ENCODE measurements at regions not wholly inside any gene's neighbourhood (a gene's known extent, or its start where the extent isn't known, plus 50 kb on each side); places are given as distances from the start of the nearest gene placed in this dataset.

DNA sequence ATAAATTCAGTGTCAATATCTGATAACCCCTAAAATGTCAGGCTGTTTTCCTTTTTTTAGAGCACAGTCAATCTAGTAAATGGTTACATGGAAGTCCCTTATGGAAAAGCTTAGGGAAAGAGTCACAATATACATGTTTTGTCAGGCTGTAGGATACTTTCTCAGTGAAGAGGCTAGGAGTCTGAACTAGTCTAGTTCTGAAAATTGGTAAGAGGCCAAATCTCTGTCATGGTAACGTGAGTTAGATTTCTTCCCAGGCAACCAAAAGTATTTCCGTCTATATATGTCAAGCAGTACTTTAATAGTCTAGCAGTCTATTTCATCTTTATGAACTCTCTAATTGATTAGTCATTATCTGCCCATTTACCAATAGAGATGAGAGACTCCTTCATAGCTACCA is 215.9 kb upstream of the LRRC3B start:
- no peak overlapping the region for H3K4me3 Mint-ChIP-seq
- POLR2A ChIA-PET, result no interaction called here
- no peak for ATAC-seq (ENCODE audit: low read depth)

DNA sequence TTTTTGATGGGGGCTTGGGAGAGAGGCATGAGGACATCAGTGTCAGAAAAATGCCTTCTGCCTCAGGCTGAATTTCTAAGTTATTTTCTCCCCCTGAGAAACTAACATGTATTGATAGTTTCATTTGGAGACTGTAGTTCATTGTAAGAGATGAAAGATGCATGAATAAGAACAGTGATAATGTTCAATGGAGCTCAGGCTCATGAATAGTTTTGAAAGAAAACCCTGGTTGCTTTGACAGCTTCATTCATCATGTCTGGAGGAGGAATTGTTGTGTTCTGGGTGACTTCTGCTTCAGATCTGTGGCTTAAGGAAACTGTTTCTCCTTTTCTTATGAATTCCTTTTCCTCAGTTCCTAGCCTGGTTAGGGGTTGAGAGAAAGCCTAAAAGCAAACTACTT is 204.0 kb upstream of the LRRC3B start:
- Mint-ChIP-seq H3K4me3 (no peak overlapping the region), H3K36me3 (no peaks in the 10 kb centered on the region), H3K4me1 (no peaks in the 10 kb centered on the region), H3K27me3 (no peaks in the 10 kb centered on the region), H3K9me3 (peaks cover 11% of the 10 kb centered on the region), H3K27ac (no peak overlapping the region)
- DNase-seq, result no peak
- POLR2A ChIA-PET, result no interaction called here
- no peak for ATAC-seq (ENCODE audit: low read depth)

More for the DNA sequence above, 215.9 kb upstream of the LRRC3B start:
- DNase-seq, result no peak
- Mint-ChIP-seq H3K4me1 (no peaks in the 10 kb centered on the region), H3K27me3 (no peaks in the 10 kb centered on the region), H3K9me3 (peaks cover 6% of the 10 kb centered on the region), H3K27ac (no peak overlapping the region), H3K36me3 (no peaks in the 10 kb centered on the region)

DNA sequence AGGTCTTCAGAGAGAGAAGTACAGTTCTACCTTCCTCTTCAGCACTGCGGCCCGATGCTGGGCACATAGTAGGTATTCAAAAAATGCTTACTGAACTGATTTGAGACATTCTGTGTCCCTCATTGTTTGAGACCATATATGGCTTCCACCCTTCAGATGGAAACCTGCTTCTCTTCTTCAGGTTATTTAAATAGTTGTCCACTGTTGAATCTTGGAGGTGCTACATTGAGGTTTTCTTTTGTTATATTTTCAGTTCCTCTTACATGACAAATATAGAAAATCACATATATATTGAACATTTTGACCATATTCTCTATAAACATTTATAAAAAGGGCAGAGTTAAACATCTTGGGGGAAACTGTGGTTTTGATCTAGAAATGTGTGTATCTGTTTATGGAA is 200.2 kb upstream of the LRRC3B start:
- H3K4me3 Mint-ChIP-seq, result no peak overlapping the region
- no peak for ATAC-seq (ENCODE audit: low read depth)
- H3K27me3 Mint-ChIP-seq, result no peaks in the 10 kb centered on the region
- H3K27ac Mint-ChIP-seq, result no peak overlapping the region
- no peaks in the 10 kb centered on the region for H3K9me3 Mint-ChIP-seq
- no peak for DNase-seq
- no peaks in the 10 kb centered on the region for H3K36me3 Mint-ChIP-seq
- no peaks in the 10 kb centered on the region for H3K4me1 Mint-ChIP-seq
- POLR2A ChIA-PET, result no interaction called here

DNA sequence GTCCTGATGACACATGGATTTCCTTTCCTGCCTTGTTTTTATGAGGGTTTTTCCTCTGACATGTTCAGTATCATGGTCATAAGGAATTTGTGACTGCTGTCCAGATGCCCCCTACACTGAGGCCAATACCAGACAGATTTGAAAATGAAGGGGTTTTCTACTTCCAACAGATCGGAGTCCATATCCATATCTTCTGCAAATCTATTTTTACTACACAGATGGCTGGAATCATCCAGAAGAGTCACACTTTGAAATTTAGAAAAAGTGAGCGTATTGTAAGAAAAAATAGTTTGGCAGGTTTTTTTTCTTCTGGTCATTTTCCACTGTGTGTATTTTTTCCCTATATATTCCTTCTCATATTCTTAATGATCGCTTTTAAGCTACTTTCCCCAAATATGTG is 197.5 kb upstream of the LRRC3B start:
- POLR2A ChIA-PET, result no interaction called here
- no peak overlapping the region for H3K4me3 Mint-ChIP-seq
- no peak for ATAC-seq (ENCODE audit: low read depth)
- no peak for DNase-seq
- no peak overlapping the region for H3K27ac Mint-ChIP-seq
- H3K4me1 Mint-ChIP-seq, result no peaks in the 10 kb centered on the region
- H3K27me3 Mint-ChIP-seq, result no peaks in the 10 kb centered on the region
- H3K36me3 Mint-ChIP-seq, result no peaks in the 10 kb centered on the region
- H3K9me3 Mint-ChIP-seq, result peaks cover 2% of the 10 kb centered on the region

DNA sequence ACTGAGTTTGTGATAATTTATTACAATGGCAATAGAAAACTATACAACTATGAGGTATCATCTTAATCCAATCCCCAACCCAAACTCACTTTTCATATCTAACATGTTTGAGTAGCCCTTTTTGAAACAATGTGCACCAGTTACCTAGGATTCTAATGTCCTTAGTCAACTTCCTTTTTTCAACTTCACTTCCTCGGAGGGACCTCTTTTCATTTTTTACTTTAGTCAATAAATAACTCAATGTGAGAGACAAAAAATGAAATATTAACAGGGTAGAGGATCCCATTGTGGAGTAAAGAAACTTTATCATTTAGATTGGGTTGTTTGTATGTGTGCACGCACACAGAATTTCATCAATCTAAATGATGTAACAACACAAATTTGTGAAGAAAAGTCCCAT is 193.6 kb upstream of the LRRC3B start:
- no peaks in the 10 kb centered on the region for H3K27me3 Mint-ChIP-seq
- peaks cover 2% of the 10 kb centered on the region for H3K9me3 Mint-ChIP-seq
- POLR2A ChIA-PET, result no interaction called here
- no peak for ATAC-seq (ENCODE audit: low read depth)
- no peak overlapping the region for H3K4me3 Mint-ChIP-seq
- no peaks in the 10 kb centered on the region for H3K4me1 Mint-ChIP-seq
- no peaks in the 10 kb centered on the region for H3K36me3 Mint-ChIP-seq
- H3K27ac Mint-ChIP-seq, result no peak overlapping the region
- no peak for DNase-seq

DNA sequence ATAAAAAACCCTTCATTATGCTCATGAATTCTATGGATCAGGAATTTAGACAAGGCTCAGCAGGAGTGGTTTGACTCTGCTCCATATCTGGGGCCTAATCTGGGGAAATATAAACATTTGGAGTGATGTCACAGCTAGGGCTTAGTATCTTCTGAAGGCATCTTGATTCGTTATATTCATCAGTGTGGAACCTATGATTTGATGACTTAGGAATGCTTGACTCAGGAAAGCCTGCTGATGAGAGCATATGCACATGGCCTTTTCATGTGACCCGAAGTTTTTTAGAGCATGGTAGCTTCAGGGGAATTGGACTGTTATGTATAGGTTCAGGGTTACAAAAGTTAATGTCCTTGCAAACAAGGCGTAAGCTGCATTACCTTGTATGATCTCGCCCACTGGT is 184.9 kb upstream of the LRRC3B start:
- Mint-ChIP-seq H3K27me3 (no peaks in the 10 kb centered on the region), H3K27ac (no peak overlapping the region), H3K36me3 (no peaks in the 10 kb centered on the region), H3K9me3 (peaks cover 5% of the 10 kb centered on the region), H3K4me1 (no peaks in the 10 kb centered on the region), H3K4me3 (no peak overlapping the region)
- no peak for DNase-seq
- POLR2A ChIA-PET, result no interaction called here
- no peak for ATAC-seq (ENCODE audit: low read depth)

DNA sequence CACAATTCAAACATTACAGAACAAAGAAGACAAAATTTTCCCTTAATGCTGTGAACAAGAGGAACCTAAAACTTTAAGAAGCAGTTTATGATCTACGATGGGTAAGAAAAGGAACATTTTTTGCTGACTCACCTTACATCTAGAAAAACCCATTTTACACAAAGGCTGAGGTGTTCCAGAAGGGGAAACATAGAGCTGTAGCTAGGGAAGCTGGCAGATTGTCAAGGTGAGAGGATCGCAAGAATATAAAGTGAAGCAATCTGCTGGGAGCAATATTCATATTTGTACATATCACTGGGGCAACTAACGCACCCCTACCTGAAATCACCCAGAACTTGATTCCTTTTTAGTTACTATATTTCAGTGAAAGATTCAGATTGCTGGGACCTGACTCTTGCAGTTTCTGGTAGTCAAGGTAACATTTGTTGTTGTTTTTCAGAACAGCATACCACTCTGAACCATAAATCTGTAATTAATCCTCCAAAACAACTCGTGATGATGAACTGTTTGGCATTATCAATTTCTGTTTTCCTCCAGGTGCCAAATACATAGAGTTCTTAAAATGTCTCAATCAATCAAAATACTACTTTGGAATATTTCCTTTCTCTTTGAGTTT is 184.1 kb upstream of the LRRC3B start:
- Mint-ChIP-seq H3K4me1 (no peaks in the 10 kb centered on the region), H3K27me3 (no peaks in the 10 kb centered on the region), H3K4me3 (no peak overlapping the region), H3K36me3 (no peaks in the 10 kb centered on the region), H3K27ac (no peak overlapping the region), H3K9me3 (peaks cover 6% of the 10 kb centered on the region)
- no peak for DNase-seq
- no peak for ATAC-seq (ENCODE audit: low read depth)
- POLR2A ChIA-PET, result no interaction called here

DNA sequence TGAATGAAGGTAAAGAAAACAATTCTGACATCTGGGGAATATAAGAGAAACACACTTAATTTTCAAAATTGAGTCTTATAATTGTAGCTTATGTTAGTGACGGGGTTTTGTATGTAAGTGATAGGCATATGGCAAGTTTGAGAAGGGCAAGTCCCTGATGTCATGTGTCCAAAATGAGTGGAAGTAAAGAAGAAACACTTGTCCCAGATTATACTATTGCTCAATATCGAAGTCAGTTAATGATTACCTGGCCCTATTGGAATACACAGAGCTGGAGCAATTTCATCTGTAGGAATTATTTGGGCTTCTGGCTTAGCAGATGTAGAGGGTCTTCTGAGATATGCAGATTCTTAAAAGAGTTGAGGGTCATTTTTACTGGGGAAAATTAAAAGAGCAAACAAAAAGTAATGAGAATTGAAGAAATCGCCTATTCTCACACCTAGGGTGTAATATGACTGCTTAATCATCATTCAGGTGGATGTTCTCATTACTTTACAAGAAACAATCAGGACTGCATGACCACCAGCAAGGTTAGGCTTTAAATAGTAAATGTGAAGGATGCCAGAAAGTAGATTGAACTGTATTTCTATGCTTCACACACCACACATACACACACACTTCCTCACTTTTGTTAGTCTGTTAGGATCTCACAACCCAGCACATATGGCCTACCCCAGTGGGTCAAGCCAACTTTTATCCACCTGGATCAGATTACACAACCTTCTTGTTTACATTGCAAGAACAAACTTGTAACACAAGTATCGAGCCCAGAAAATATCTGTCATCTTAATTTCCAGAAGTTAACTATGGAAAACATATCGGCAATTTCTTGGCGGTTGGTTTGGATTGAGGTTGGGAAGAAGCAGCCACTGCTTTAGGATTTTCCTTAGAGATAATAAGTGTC is 183.3 kb upstream of the LRRC3B start:
- H3K4me1 Mint-ChIP-seq, result no peaks in the 10 kb centered on the region
- no peak for ATAC-seq (ENCODE audit: low read depth)
- no peaks in the 10 kb centered on the region for H3K36me3 Mint-ChIP-seq
- H3K9me3 Mint-ChIP-seq, result peaks cover 6% of the 10 kb centered on the region
- no peak for DNase-seq
- no peaks in the 10 kb centered on the region for H3K27me3 Mint-ChIP-seq
- POLR2A ChIA-PET, result no interaction called here
- H3K27ac Mint-ChIP-seq, result no peak overlapping the region
- H3K4me3 Mint-ChIP-seq, result no peak overlapping the region

DNA sequence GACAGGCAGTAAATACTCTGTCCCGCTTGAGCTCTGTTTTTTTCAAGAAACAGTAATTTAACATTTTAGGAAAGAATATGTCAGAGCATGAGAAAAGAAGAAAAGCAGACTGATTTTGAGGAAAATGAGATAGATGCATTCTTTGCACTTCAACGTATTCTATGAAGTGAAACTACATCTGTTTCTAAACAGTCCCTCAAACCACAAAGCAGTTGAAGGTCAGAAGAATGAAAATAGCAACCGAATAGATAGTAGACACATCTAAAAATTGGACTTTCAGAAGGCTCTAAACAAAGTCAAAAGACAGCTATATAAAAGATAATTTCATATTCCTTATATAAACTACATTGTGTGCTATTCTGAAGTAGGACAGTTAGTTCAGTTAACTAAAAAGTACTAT is 172.6 kb upstream of the LRRC3B start:
- POLR2A ChIA-PET, result no interaction called here
- no peaks in the 10 kb centered on the region for H3K27me3 Mint-ChIP-seq

DNA sequence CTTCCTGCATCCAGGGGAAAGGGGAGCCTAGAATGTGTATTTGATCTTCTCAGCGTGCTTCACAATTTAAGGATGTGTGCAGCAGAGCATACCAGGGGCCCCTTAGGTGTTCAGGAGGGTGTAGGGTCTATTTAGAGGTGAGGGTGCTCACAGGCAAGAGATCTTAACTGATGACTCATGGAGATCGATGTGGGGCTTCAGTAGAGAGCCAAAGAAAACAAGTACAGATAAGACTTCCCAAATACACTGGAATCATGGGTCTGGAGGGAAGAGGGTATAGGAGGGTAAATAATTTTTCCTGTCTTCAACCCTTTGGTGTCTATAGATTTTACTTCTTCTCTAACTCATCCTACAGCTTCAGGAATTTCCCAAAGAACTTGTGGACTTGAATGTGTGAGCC is 170.2 kb upstream of the LRRC3B start:
- POLR2A ChIA-PET, result no interaction called here
- H3K9me3 Mint-ChIP-seq, result no peaks in the 10 kb centered on the region
- H3K27me3 Mint-ChIP-seq, result no peaks in the 10 kb centered on the region
- H3K4me1 Mint-ChIP-seq, result no peaks in the 10 kb centered on the region
- no peak for DNase-seq
- no peak overlapping the region for H3K4me3 Mint-ChIP-seq
- H3K27ac Mint-ChIP-seq, result no peak overlapping the region
- ATAC-seq (ENCODE audit: low read depth), result no peak
- H3K36me3 Mint-ChIP-seq, result no peaks in the 10 kb centered on the region

More for the DNA sequence above, 172.6 kb upstream of the LRRC3B start:
- Mint-ChIP-seq H3K27ac (no peak overlapping the region), H3K36me3 (no peaks in the 10 kb centered on the region), H3K4me3 (no peak overlapping the region), H3K9me3 (peaks cover under 1% of the 10 kb centered on the region), H3K4me1 (no peaks in the 10 kb centered on the region)
- no peak for ATAC-seq (ENCODE audit: low read depth)
- DNase-seq, result no peak

DNA sequence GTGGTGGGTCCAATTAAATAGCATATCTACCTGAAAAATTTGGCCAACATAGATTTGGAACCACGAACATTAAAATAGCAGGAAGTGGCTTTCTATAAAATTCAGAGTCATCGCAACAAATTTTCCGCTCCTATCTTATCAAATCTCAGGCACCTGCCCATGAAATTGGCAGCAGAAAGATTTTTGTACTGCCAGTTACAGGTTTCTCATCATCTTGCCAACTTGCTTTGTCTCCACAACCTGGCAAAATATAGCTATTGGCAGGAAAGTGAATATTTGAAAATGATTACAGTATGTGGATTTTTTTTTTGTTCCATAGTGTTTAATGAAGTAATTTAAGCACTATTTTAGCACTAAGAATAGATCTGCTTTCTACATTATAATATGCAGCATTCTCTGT is 161.6 kb upstream of the LRRC3B start:
- H3K4me3 Mint-ChIP-seq, result no peak overlapping the region
- H3K9me3 Mint-ChIP-seq, result peaks cover 2% of the 10 kb centered on the region
- DNase-seq, result no peak
- no peaks in the 10 kb centered on the region for H3K4me1 Mint-ChIP-seq
- H3K36me3 Mint-ChIP-seq, result no peaks in the 10 kb centered on the region
- no peaks in the 10 kb centered on the region for H3K27me3 Mint-ChIP-seq
- H3K27ac Mint-ChIP-seq, result no peak overlapping the region
- POLR2A ChIA-PET, result no interaction called here
- no peak for ATAC-seq (ENCODE audit: low read depth)

DNA sequence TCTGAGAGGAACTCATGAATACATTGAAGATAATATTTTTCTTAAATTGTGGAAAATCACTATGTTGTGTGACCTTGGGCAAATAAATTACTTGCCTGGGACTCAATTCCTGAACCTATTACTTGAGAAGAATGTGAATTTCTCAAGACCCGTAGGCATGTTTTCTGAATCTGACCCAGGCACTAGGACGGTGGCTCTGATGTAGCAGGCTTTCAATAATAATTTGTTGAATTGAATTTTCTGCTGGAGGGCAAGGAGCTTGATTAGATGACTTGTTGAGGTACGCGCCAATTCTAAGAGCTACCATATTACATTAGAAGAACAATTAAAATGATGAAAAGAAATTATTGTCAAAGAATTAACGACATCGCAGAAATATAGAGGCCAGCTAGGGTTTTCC is 150.2 kb upstream of the LRRC3B start:
- DNase-seq (no peak), ATAC-seq (ENCODE audit: low read depth) (no peak)
- Mint-ChIP-seq H3K4me1 (no peaks in the 10 kb centered on the region), H3K36me3 (no peaks in the 10 kb centered on the region), H3K4me3 (no peak overlapping the region), H3K9me3 (peaks cover 15% of the 10 kb centered on the region), H3K27me3 (no peaks in the 10 kb centered on the region), H3K27ac (no peak overlapping the region)
- POLR2A ChIA-PET, result no interaction called here

DNA sequence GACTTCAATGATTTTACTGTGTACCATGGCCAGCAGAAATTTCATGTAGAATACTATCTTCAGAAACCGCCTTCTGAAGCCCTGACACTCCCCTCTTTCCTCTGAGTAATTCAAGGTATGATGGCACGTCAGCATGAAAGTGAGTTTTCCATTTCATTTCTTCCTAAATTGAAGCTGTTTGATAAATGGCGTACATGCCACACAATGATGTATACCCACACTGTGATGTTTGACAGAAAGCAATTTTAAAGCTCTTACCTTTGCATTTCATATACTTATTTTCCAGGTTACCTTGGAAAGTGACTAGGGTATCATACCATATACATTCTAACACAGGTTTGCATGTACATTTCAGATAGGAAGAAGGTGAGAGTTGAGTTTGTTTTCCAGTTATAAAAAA is 147.9 kb upstream of the LRRC3B start:
- no peak for ATAC-seq (ENCODE audit: low read depth)
- POLR2A ChIA-PET, result no interaction called here

DNA sequence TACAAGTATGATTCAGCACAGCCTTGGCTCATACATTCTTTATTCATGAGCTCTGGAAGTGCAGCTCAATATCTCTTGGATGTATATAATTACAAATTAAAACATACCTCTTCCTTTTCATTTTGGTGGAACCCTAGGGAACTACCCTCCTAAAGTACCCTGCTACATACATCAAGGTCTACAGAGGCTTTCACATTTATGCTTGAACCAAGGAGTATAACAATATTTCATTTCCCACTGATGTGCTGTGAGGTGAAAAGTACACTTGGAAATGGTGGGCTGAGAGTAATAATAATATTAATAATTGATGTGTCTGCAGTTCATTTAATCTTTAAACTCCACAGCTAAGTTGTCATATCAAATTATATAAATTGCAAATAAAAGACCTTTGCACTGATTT is 142.2 kb upstream of the LRRC3B start:
- POLR2A ChIA-PET, result no interaction called here
- H3K4me1 Mint-ChIP-seq, result no peaks in the 10 kb centered on the region
- H3K9me3 Mint-ChIP-seq, result peaks cover 6% of the 10 kb centered on the region
- DNase-seq, result no peak
- ATAC-seq (ENCODE audit: low read depth), result no peak
- H3K4me3 Mint-ChIP-seq, result no peak overlapping the region
- H3K36me3 Mint-ChIP-seq, result no peaks in the 10 kb centered on the region
- no peak overlapping the region for H3K27ac Mint-ChIP-seq
- H3K27me3 Mint-ChIP-seq, result no peaks in the 10 kb centered on the region

More for the DNA sequence above, 147.9 kb upstream of the LRRC3B start:
- no peak for DNase-seq
- Mint-ChIP-seq H3K27me3 (no peaks in the 10 kb centered on the region), H3K9me3 (peaks cover 9% of the 10 kb centered on the region), H3K36me3 (no peaks in the 10 kb centered on the region), H3K4me1 (no peaks in the 10 kb centered on the region), H3K4me3 (no peak overlapping the region), H3K27ac (no peak overlapping the region)

Data from activated naive CD8-positive, alpha-beta T cell treated with anti-CD3 and anti-CD28 coated beads, Interleukin-2, amount 10 ng/mL, durations not matched to agents 7 days and 5 days (primary cell).